ENCODE measurements at regions not wholly inside any gene's neighbourhood (a gene's known extent, or its start where the extent isn't known, plus 50 kb on each side); places are given as distances from the start of the nearest gene placed in this dataset.

DNA sequence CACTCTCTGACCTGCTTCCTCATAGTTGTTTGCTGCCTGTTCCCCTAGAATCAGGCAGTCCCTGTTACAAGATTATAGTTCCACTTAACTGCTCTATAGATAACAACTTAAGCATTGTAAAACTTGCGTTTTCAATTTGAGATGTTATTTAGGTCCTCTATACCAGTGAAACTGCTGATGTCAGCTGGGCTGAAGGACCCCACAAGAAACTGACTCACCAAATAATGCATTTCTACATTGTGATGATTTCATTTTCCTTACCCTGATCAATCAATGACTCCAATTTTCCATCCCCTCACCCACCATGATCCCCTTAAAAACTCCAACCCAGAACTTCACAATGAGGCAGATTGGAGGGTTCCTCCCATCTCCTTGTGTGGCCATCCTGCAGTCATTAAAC, 280.7 kb downstream of the SLITRK1 start:
- CTCF ChIA-PET = no interaction called here
- ATAC-seq (ENCODE audit: low read depth) (no peak), DNase-seq (no peak)
- POLR2A ChIA-PET = no interaction called here
- Mint-ChIP-seq H3K36me3 (ENCODE audit: low read depth) (no peaks in the 10 kb centered on the region), H3K27ac (no peak overlapping the region), H3K4me3 (no peak overlapping the region), H3K4me1 (no peaks in the 10 kb centered on the region), H3K9me3 (peaks cover 4% of the 10 kb centered on the region), H3K27me3 (no peaks in the 10 kb centered on the region)
- TF ChIP-seq, protein P1, sequence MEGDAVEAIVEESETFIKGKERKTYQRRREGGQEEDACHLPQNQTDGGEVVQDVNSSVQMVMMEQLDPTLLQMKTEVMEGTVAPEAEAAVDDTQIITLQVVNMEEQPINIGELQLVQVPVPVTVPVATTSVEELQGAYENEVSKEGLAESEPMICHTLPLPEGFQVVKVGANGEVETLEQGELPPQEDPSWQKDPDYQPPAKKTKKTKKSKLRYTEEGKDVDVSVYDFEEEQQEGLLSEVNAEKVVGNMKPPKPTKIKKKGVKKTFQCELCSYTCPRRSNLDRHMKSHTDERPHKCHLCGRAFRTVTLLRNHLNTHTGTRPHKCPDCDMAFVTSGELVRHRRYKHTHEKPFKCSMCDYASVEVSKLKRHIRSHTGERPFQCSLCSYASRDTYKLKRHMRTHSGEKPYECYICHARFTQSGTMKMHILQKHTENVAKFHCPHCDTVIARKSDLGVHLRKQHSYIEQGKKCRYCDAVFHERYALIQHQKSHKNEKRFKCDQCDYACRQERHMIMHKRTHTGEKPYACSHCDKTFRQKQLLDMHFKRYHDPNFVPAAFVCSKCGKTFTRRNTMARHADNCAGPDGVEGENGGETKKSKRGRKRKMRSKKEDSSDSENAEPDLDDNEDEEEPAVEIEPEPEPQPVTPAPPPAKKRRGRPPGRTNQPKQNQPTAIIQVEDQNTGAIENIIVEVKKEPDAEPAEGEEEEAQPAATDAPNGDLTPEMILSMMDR (IDR thresholded peaks at IDR 0.05) = no peak
- intact Hi-C loops (cut with micrococcal nuclease) = no loop called here

DNA sequence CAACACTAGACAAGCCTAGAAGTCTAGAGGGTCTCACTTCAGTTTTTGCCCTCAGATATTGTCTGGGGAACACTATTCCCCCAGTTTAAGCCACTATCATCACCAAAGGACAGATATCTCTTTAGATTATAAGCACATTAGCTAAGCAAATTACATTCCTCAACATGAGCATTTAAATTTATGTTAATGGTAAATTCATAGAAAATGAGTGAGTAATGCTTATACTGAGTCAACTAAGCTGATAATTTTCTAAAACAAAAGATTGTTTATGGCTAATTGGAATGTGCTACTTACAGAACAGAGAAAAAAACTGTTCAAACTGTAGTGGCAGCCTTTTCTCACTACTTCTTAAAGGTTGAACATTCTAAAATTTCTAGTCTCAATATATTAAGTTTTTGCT, 290.2 kb downstream of the SLITRK1 start:
- Mint-ChIP-seq H3K27me3 (no peaks in the 10 kb centered on the region), H3K9me3 (peaks cover 8% of the 10 kb centered on the region), H3K4me1 (no peaks in the 10 kb centered on the region), H3K36me3 (ENCODE audit: low read depth) (no peaks in the 10 kb centered on the region), H3K27ac (no peak overlapping the region), H3K4me3 (no peak overlapping the region)
- POLR2A ChIA-PET = no interaction called here
- intact Hi-C loops (cut with micrococcal nuclease) = no loop called here
- ATAC-seq (ENCODE audit: low read depth) = no peak
- CTCF ChIA-PET = no interaction called here
- TF ChIP-seq, protein P1 (IDR thresholded peaks at IDR 0.05) = no peak
- no peak for DNase-seq

DNA sequence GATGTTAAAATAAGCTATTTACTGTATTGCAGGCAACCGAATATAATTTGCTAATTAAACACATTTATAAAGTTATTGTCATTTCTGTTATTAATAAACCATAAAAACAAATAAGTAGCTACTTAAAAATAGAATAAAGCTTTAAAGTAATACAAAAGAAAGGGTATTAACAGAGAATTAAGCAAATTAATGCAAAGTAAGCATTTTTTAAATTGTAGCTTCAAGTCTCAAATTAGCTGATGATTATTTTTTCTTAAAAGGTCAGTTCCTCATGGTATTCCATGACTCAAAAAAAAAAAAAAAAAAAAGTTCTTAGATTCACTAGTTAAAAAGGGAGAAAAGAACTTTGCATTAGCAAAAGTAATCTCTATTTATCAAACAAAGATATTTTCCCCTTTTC, 292.5 kb downstream of the SLITRK1 start:
- intact Hi-C loops (cut with micrococcal nuclease) = no loop called here
- ChIA-PET CTCF (no interaction called here), POLR2A (no interaction called here)
- H3K27ac Mint-ChIP-seq = no peak overlapping the region
- no peaks in the 10 kb centered on the region for H3K4me1 Mint-ChIP-seq
- peaks cover 10% of the 10 kb centered on the region for H3K9me3 Mint-ChIP-seq
- no peaks in the 10 kb centered on the region for H3K27me3 Mint-ChIP-seq
- H3K36me3 Mint-ChIP-seq (ENCODE audit: low read depth) = no peaks in the 10 kb centered on the region
- TF ChIP-seq, protein P1 (IDR thresholded peaks at IDR 0.05) = no peak
- no peak overlapping the region for H3K4me3 Mint-ChIP-seq
- DNase-seq (no peak), ATAC-seq (ENCODE audit: low read depth) (no peak)

DNA sequence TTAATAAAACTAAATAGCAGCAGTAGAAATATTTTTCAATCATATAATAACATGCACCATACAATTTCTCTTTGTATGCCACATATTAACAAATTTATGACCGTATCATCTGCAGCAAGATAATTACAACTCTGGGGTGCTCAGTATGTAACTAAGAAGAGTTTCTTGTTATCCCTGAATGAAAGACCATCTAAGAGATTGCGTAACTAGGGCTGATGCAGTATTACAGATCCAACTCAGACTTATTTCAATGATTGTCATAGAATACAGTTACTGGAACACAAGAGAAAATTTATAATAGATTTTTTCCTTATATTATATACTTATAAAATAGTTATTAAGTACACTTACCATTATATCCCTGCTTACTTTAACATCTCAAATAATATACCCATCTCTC, 305.1 kb downstream of the SLITRK1 start:
- Mint-ChIP-seq H3K4me3 (no peak overlapping the region), H3K9me3 (peaks cover 2% of the 10 kb centered on the region), H3K27me3 (no peaks in the 10 kb centered on the region), H3K36me3 (ENCODE audit: low read depth) (no peaks in the 10 kb centered on the region), H3K27ac (no peak overlapping the region), H3K4me1 (no peaks in the 10 kb centered on the region)
- CTCF ChIA-PET = no interaction called here
- ATAC-seq (ENCODE audit: low read depth) = no peak
- DNase-seq = no peak
- POLR2A ChIA-PET = no interaction called here
- TF ChIP-seq, protein P1 (IDR thresholded peaks at IDR 0.05) = no peak
- intact Hi-C loops (cut with micrococcal nuclease) = no loop called here

DNA sequence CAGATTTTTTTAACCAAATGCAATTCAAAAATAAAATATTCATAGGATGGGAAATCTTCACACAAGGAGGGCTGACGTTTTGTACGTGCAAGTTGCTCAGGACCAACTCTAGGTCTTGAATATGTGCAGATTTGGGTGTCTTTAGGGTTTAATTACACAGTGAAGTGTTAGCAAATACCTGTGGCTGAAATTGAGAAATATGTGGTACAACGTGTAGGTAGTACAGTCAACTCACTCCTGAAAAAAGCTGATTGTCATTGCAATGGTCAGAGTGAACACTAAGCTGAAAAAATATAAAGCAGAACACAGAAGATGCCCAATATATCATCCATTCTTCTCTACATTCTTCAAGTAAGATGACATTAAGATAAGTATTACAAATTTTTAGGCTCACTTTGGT, 314.3 kb downstream of the SLITRK1 start:
- ATAC-seq (ENCODE audit: low read depth) (no peak), DNase-seq (no peak)
- Mint-ChIP-seq H3K27me3 (no peaks in the 10 kb centered on the region), H3K36me3 (ENCODE audit: low read depth) (no peaks in the 10 kb centered on the region), H3K4me1 (no peaks in the 10 kb centered on the region), H3K9me3 (peaks cover 8% of the 10 kb centered on the region), H3K27ac (no peak overlapping the region), H3K4me3 (no peak overlapping the region)
- TF ChIP-seq, protein P1 (IDR thresholded peaks at IDR 0.05) = no peak
- intact Hi-C loops (cut with micrococcal nuclease) = no loop called here
- POLR2A ChIA-PET = no interaction called here
- CTCF ChIA-PET = no interaction called here
